T47D (cell line): ENCODE measurements at regions not wholly inside any gene's neighbourhood (a gene's known extent, or its start where the extent isn't known, plus 50 kb on each side); places are given as distances from the start of the nearest gene placed in this dataset.
A peak's percentile ranks its signal among the peaks of the same experiment; 100 is the strongest.

Experiments
- DNase-seq, 2 experiments: peaks; one replicate each; pipeline versions ENCODE4 v3.0.0 to v3.0.0-alpha.2; 2011 to 2012; ENCODE audit warnings: low read depth in 1 of 2, low spot score in 1 of 2
- JUND ChIP-seq: IDR thresholded peaks from 2 replicates; pipeline ENCODE4 v1.6.1; 2012; ENCODE audit warnings: low read depth
- in situ Hi-C: cut with HindIII; loops from 2 replicates; pipeline ENCODE4 v1.10.0; 2016; ENCODE audit warnings: low sequenced_read_pairs, low pct_unique_long_range_greater_than_20kb

DNA sequence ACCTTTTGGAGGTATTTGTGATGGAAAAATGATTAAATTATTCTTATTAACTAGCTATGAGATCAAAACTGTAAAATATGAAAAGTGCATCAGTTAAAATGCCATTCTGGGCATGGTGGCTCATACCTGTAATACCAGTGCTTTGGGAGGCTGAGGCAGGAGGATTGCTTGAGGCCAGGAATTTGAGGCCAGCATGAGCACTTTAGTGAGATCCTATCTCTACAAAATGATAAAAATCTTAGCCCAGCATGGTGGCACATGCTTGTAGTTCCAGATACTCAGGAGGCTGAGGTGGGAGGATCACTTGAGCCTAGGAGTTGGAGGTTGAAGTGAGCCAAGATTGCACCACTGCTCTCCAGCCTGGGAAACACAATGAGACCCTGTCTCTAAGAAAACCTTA lies 252.5 kb upstream of the SEMA6A start:
- DNase-seq = no peak
- no peak for TF ChIP-seq JUND

DNA sequence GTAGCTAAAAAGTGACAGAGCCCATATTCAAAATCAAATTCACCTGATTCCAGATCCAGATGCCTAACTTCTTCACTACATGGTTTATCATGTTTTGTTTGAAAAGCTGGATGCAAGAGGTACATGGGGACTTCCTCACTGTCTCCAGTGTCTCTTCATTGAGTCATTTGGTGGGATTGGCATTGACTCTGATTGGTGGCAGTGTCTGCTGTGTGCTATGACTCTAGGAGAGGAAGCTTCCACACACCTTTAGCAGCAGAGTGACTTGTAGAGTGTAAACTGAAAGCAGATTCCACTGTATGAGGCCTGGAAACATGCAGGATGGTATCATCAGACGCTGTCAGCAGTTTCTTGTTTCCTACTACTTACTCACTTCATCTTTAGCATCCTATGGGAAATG lies 250.9 kb upstream of the SEMA6A start:
- in situ Hi-C loops = no loop called here
- DNase-seq = no peak
- no peak for TF ChIP-seq JUND

More for the DNA sequence above, 252.5 kb upstream of the SEMA6A start:
- in situ Hi-C loops = no loop called here

DNA sequence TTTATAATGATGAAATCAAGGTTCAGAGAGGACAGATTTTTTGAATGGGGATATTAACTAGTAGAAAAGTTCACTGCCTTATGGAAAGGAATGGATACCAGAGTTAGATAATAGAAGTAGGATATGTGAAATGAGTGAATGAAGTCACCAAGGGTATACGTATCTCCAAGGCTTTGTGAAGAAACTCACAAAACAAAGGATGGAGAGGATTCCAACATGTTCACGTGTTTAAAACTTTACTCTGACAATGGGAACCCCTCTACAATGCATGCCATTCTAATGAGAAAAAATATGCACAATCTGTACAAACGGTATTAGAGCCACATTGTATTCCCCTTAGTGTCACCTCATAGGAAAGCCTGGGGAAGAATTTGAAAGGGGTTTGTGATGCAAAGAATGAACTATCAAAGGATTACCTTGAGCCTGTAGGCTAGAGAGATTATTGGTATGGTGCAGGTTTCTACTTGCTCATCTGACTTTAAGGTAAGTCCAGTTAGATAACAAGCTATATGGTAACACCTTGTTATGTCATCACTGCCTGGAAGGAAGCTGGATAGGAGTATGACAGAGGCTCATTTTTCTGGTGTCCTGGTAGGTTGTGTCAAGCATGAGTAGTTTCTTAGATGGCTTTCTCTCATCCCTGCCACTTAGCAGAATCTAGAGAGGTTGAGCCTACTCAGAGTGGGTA lies 250.3 kb upstream of the SEMA6A start:
- no peak for DNase-seq
- in situ Hi-C loops = no loop called here
- TF ChIP-seq JUND = no peak

DNA sequence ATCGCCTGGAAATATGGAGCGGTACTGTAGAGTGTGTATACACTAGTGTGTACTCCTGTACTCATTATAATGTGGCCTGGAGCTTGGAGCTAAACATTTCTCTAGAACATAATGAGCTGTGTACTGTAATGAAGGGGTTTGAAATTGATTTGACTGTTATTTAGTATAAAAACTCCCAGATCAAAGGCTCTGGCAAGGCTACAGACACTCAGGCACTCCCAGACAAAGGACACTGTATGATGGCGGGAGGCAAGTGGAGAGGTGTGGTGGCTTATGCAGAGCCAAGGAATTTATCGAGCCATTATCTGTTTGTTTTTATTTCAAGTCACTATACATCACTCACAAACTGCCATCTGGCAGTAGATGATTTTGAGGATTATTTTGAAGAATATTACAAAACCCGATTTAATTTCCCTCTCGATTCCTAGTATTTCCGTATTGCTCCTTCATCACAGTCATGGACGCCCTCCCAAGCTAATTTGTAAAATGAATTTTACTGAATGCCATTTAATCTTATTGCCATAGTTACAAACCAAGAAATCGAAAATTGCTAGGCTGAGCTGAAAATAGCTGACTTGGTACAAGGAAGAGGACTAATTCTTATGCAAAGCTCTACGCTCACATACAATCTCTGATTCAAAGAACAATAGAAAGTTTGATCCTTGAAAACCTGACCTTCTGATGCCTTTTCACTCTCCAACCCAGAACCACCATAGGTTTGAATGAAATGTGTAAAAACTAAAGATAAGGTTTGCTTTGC lies 240.2 kb upstream of the SEMA6A start:
- DNase-seq = no peak
- in situ Hi-C loops = no loop called here
- TF ChIP-seq JUND = no peak

DNA sequence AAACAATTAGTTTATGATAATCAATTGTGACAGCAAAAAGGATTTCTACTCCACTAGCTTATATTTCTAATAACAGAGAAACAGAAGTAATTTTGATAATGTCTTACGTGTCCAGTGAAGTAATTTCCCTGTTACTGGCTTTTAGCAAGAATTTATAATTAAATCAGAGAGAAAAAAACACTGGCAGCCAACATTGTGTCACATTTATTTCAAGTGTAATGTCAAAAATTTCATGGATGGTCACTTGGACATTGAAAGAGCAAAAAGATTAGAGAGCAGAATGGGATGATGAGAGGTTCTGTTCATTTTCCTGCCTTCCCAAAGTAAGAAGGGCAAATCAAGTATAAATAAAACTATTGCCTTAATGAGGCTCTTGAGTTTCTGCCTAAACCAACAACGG lies 239.3 kb upstream of the SEMA6A start:
- DNase-seq = no peak

DNA sequence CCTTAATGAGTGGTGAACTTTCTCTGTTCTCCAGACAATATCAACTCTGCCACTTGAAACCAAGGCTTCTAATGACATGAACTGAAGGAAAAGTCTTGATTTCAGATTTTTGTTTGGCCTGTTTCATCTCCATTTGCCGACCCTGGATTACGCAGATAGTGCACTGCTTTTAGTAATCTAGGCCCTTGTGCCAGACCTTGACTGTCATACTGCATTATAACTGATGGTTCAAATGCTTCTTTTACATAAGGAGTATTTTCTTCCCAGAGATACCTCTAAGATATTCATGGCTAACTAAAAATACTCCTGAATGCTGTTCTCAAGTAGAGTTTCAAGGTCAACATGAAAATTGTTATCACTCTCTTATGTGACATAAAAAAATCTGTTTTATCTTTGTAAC lies 238.7 kb upstream of the SEMA6A start:
- in situ Hi-C loops = no loop called here
- TF ChIP-seq JUND = no peak
- no peak for DNase-seq

More for the DNA sequence above, 239.3 kb upstream of the SEMA6A start:
- TF ChIP-seq JUND = no peak
- in situ Hi-C loops = no loop called here

DNA sequence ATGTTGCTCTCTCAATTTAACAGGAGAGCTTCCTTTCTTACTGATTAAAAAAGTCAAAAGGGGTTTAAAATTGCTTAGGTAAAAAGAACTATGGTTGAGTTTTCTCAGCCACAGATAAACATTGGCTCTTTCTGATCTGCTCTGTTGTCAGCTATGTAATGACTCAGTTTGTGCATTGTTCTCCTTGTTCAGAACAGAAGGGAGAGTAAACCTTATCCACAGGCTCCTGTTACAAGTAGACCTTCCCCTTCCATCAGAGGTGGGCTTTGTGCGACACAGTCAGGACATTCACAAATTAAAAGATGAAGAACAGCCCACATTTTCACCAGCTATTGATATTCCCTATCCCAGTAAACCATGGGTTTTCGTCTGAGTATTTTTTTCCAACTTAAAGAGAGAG lies 236.3 kb upstream of the SEMA6A start:
- in situ Hi-C loops = no loop called here
- TF ChIP-seq JUND = no peak
- DNase-seq = no peak

DNA sequence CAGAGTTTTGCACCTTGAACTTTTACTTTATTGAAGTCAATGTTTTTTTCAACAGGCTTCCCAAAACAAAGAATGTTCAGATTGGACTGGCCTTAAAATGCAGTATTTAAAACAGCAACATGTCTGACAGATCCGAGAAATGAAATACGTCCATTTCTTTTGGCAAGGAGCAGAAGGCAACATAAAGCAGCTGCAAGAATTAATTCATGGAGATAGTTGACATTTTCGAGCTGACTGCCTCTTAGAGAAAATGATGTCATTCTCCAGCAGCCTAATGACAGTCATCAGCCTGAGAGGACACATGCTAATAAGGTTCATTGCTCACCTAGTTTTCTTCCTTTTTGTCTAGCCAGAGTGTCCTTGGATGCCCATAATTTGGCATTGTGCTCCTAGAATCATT lies 232.2 kb upstream of the SEMA6A start:
- in situ Hi-C loops = no loop called here
- DNase-seq = no peak
- no peak for TF ChIP-seq JUND

DNA sequence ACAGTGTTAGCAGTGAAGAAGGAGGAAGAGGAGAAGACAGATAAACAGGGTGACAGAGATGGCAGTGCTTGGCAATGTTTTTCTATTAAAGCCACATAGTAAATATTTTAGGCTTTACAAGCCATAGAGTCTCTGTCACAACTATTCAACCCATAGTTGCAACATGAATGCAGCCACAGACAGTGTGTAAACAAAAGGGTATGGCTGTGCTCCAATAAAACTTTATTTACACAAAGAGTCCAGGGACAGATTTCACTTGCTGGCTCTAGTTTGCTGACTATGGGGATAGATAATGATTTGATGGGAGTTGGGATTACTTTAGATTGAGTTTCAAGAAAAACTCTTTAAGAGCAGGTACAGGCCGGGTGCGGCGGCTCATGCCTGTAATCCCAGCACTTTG lies 224.8 kb upstream of the SEMA6A start:
- TF ChIP-seq JUND = no peak
- in situ Hi-C loops = no loop called here
- DNase-seq = peak in 1 of 2 experiments; percentile 64

DNA sequence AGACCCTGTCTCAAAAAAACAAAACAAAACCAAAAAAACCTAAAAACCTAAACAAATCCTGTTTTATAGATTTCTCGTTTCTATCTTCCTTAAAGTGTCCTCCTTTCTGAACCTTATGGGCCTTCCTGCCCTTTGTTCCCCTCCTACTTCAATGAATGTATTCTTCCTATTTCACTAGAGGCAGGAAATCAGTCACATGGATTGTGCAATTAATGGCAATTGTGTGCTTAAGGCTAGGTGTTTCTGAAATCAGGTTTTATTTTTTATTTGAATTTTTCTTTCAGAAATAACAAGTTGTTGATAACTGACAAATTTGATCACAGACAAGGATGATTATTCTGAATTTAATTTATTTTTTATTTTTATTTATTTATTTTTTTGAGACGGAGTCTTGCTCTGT lies 220.6 kb upstream of the SEMA6A start:
- no peak for DNase-seq
- TF ChIP-seq JUND = no peak
- in situ Hi-C loops = no loop called here

DNA sequence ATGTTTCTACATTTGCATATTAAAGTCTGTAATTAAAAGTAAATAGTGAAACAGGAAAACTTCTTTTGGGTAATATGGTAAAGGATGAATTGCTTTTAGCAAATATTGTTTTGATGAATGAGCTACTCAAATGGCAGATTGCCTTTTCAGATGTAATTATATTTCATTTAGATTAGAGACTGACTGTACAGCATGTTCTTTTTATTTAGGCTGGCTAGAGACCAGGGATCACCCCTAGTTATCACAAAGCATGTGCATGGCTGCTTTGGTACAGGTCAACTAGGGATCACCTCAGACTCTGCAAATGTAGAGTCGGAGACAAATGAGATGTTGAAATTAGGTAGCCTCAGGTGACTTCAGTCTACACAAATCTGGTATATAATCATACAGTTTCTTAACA lies 214.9 kb upstream of the SEMA6A start:
- in situ Hi-C loops = no loop called here
- no peak for DNase-seq
- TF ChIP-seq JUND = no peak

DNA sequence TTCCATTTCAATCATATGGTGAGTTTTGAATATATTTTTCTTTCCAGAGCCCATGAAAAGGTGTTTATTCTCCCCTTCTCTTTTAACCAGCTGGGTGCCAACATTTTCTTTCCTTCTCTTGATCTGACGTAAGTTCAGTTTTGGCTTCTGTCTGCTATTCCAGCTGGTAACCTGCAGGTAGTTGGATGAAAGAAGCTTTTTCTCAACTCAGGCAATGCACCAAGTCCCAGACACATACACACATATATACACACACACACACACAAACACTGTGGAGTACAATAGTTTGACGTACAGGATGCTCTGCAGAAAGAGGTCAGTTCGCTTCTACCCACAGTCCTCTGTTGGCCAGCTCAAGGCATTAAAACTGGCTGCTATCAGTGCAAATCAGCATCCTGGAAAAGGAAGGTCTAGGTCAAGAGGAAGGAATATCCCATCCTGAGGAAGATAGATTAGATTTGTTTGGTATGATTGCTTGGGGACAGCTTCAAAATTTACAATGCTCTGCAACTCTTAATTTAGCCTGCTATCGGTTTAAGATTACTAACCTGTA lies 214.3 kb upstream of the SEMA6A start:
- in situ Hi-C loops = no loop called here
- TF ChIP-seq JUND = no peak
- no peak for DNase-seq

DNA sequence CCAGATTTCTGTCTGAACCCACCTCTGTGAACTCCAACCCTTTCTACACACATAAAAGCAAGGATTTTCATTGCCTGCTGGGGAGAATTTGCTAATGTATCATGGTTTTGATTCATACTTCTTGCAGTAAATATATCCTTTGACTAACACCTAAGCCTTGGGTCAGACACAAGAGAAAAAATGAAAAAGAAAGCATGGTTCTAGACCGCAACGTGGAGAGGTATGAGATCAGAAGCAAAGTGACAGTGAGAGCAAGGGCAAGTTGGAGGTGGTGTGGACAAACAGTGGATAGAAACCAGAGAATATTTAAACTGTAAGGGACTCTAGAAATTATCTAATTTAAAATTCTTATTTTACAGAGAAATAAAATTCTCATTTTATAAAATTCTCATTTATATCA lies 212.9 kb upstream of the SEMA6A start:
- TF ChIP-seq JUND = no peak
- no peak for DNase-seq
- in situ Hi-C loops = no loop called here
